ENCODE measurements at regions not wholly inside any gene's neighbourhood (a gene's known extent, or its start where the extent isn't known, plus 50 kb on each side); places are given as distances from the start of the nearest gene placed in this dataset.
"Not testable (repeated sequence)": the region's sequence is repeated elsewhere in the genome, so short reads cannot be mapped to it uniquely, and the experiment has no call there.

- DNase-seq (ENCODE audit: low spot score in 2 of 2) (no peak), ATAC-seq (ENCODE audit: low read depth) (no peak)
- H3K9me3 Mint-ChIP-seq: peaks cover 2% of the 10 kb centered on the region
- H3K27ac Mint-ChIP-seq: no peak overlapping the region
- no peaks in the 10 kb centered on the region for H3K4me1 Mint-ChIP-seq
- H3K4me3 Mint-ChIP-seq: no peak overlapping the region
- no peaks in the 10 kb centered on the region for H3K36me3 Mint-ChIP-seq
- H3K27me3 Mint-ChIP-seq: peaks cover 6% of the 10 kb centered on the region
Measured at GRCh38 chr22:49007013-49007653, 820.5 kb downstream of the BRD1 start.

DNA sequence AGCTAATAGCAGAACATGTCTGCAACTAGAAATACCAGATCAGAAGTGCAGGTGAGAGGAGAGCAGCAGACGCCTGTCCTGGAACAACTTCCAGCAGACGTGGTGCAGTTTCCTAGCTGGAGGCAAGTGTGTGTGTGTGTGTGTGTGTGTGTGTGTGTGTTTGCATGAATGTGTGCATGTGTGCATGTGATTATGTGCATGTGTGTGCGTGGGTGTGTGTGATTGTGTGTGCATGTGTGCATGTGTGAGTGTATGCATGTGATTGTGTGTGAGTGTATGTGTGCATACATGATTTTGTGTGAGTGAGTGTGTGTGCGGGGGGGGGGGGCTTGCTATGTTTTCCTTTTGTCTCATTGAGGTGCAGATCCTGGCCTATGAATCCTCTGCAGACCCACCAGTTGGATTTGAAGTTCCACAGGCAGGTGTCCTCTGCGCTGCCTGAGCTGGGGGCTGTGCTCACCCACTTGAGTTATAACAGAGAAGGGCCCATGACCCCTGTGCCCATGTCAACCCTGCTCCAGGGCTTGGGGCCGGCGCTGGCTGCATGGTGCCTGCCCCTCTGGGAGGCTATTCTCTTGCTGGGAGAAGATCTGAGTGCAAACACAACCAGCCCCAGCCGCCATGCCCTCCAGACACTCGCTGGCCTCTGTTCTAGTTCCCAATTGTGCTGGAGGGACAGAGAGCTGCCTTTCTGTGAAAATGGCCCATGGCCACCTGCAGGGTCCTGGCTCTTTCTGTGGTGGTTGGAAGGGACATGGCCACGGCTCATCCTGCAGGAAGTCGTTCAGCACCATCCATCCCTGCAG lies 821.3 kb downstream of the BRD1 start:
- Mint-ChIP-seq H3K27ac (no peak overlapping the region), H3K27me3 (peaks cover 3% of the 10 kb centered on the region), H3K36me3 (no peaks in the 10 kb centered on the region), H3K9me3 (peaks cover 6% of the 10 kb centered on the region), H3K4me3 (no peak overlapping the region), H3K4me1 (no peaks in the 10 kb centered on the region)
- DNase-seq (ENCODE audit: low spot score in 2 of 2): no peak
- ATAC-seq (ENCODE audit: low read depth): no peak

GRCh38 chr22:49005557-49005956 lies 822.1 kb downstream of the BRD1 start:
- no peak overlapping the region for H3K4me3 Mint-ChIP-seq
- H3K4me1 Mint-ChIP-seq: no peaks in the 10 kb centered on the region
- no peak overlapping the region for H3K27ac Mint-ChIP-seq
- no peak for ATAC-seq (ENCODE audit: low read depth)
- no peak for DNase-seq (ENCODE audit: low spot score in 2 of 2)
- peaks cover 3% of the 10 kb centered on the region for H3K27me3 Mint-ChIP-seq
- H3K36me3 Mint-ChIP-seq: no peaks in the 10 kb centered on the region
- peaks cover 10% of the 10 kb centered on the region for H3K9me3 Mint-ChIP-seq

- H3K27ac Mint-ChIP-seq: no peak overlapping the region
- no peak for ATAC-seq (ENCODE audit: low read depth)
- DNase-seq (ENCODE audit: low spot score in 2 of 2): no peak
- H3K9me3 Mint-ChIP-seq: peaks cover 12% of the 10 kb centered on the region
- H3K27me3 Mint-ChIP-seq: peaks cover 3% of the 10 kb centered on the region
- no peak overlapping the region for H3K4me3 Mint-ChIP-seq
- H3K36me3 Mint-ChIP-seq: no peaks in the 10 kb centered on the region
- H3K4me1 Mint-ChIP-seq: no peaks in the 10 kb centered on the region
Measured at GRCh38 chr22:49004484-49005399, 822.9 kb downstream of the BRD1 start.

DNA sequence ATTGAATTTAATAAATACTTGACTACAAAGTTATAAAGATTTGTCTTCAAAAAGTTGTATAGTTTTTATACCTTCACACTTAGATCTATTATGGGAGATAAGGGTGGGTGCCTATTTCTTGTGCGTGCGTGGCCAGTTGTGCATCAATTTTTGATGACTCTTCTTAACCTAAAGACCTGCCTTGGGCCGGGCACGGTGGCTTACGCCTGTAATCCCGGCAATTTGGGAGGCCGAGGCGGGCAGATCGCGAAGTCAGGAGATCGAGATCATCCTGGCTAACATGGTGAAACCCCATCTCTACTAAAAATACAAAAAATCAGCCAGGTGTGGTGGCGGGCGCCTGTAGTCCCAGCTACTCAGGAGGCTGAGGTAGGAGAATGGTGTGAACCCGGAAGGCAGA lies 830.1 kb downstream of the BRD1 start:
- not testable (repeated sequence) for ATAC-seq (ENCODE audit: low read depth); H3K36me3 Mint-ChIP-seq

GRCh38 chr22:48993655-48994054 lies 834.0 kb downstream of the BRD1 start:
- Mint-ChIP-seq H3K27me3 (peaks cover 6% of the 10 kb centered on the region), H3K4me3 (no peak overlapping the region), H3K27ac (no peak overlapping the region), H3K36me3 (no peaks in the 10 kb centered on the region), H3K4me1 (no peaks in the 10 kb centered on the region), H3K9me3 (peaks cover 13% of the 10 kb centered on the region)
- DNase-seq (ENCODE audit: low spot score in 2 of 2) (no peak), ATAC-seq (ENCODE audit: low read depth) (no peak)

More for the DNA sequence above, 830.1 kb downstream of the BRD1 start:
- DNase-seq (ENCODE audit: low spot score in 2 of 2); H3K4me3 Mint-ChIP-seq; H3K4me1 Mint-ChIP-seq; H3K27ac Mint-ChIP-seq; H3K27me3 Mint-ChIP-seq: not testable (repeated sequence)
- peaks cover 17% of the 10 kb centered on the region for H3K9me3 Mint-ChIP-seq

DNA sequence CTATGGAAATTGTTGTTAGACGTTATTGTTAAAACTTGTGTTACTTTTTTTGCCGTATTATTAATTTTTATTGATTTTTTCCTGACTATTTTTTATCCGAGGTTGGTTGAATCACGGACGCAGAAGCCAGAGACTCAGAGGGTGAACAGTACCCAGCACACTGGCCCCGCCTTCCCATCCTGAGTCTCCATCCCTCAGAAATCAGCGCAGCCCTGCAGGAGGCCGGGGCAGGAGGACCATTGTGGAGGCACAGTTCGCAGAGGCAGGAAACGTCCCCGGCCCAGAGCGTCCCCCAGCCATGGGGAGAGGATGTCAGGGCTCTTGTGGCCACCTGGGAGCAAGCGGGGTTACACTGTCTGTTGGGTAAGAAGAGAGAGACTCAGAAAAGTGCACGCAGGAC lies 843.0 kb downstream of the BRD1 start:
- H3K4me3 Mint-ChIP-seq: no peak overlapping the region
- H3K27me3 Mint-ChIP-seq: peaks cover 7% of the 10 kb centered on the region
- H3K9me3 Mint-ChIP-seq: peaks cover 6% of the 10 kb centered on the region
- peaks cover 4% of the 10 kb centered on the region for H3K4me1 Mint-ChIP-seq
- no peak for ATAC-seq (ENCODE audit: low read depth)
- no peak for DNase-seq (ENCODE audit: low spot score in 2 of 2)
- H3K36me3 Mint-ChIP-seq: no peaks in the 10 kb centered on the region
- H3K27ac Mint-ChIP-seq: no peak overlapping the region

DNA sequence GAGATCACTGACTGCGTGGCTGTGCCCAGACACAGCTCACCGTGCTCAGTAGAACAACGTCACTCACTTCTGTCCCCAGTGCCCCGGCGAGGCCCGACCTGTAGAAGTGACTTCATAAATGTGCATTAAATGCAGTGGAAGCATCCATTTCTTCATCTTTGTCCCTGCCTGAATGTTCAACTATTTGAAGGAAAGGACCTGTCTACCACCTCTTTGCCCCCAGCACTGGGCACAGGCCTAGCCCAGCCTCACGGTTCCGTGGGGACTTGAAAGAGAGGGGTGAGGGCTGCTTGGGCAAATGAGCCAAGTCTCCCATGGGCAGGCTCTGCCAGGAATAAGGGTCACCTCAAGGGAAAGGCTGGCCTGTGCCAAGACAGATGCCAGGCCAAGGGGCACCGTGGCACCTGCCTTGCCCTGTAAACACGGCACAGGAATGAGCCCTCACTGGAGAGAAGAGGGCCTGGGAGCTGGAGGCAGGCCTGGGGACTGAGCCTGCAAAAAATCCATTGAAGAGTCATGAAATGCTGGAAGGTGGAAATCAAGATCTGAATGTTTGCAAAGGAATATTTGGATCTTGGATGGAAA lies 845.3 kb downstream of the BRD1 start:
- ATAC-seq (ENCODE audit: low read depth): no peak
- Mint-ChIP-seq H3K9me3 (peaks cover 9% of the 10 kb centered on the region), H3K4me3 (no peak overlapping the region), H3K27ac (no peak overlapping the region), H3K36me3 (no peaks in the 10 kb centered on the region), H3K4me1 (peaks cover 4% of the 10 kb centered on the region), H3K27me3 (peaks cover 7% of the 10 kb centered on the region)
- DNase-seq (ENCODE audit: low spot score in 2 of 2): no peak

DNA sequence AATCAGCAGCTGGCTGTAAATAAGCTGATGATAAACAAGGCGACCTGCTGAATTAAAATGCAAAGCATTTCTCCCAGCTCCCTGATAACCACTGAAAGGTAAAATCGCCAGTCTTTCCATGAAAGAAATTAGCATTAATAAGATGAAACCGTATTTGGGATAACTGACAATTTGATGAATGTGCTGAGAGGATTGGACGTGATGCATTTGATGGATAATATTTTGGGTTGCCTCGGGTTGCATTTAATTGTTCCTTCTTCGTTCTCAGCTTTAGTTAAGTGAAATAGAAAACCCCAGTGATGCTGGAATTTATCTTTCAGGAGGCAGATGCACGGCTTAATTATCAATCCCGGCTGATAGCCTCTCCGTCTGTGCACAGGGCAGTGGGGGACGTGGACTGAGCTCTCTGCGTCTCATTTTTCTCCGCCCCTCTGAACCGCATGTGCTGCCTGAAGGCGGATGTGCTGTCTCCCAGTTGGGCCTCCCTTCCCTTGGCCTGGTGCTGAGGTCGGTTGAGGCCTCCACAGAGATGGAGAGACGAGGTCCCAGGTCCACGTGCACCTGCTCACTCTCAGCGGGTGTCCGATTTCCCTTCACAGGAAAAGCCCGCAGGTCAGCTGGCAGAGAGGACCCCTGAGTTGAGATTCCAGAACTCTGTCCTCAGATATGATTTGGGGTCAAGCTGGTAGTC lies 846.2 kb downstream of the BRD1 start:
- ATAC-seq (ENCODE audit: low read depth) (no peak), DNase-seq (ENCODE audit: low spot score in 2 of 2) (no peak)
- Mint-ChIP-seq H3K4me1 (peaks cover 4% of the 10 kb centered on the region), H3K27ac (no peak overlapping the region), H3K4me3 (no peak overlapping the region), H3K36me3 (no peaks in the 10 kb centered on the region), H3K9me3 (peaks cover 9% of the 10 kb centered on the region), H3K27me3 (peaks cover 7% of the 10 kb centered on the region)

GRCh38 chr22:48980918-48981317 lies 846.8 kb downstream of the BRD1 start:
- peaks cover 4% of the 10 kb centered on the region for H3K4me1 Mint-ChIP-seq
- H3K9me3 Mint-ChIP-seq: peaks cover 9% of the 10 kb centered on the region
- no peak overlapping the region for H3K27ac Mint-ChIP-seq
- ATAC-seq (ENCODE audit: low read depth) (no peak), DNase-seq (ENCODE audit: low spot score in 2 of 2) (no peak)
- H3K36me3 Mint-ChIP-seq: no peaks in the 10 kb centered on the region
- H3K27me3 Mint-ChIP-seq: peaks cover 7% of the 10 kb centered on the region
- no peak overlapping the region for H3K4me3 Mint-ChIP-seq

DNA sequence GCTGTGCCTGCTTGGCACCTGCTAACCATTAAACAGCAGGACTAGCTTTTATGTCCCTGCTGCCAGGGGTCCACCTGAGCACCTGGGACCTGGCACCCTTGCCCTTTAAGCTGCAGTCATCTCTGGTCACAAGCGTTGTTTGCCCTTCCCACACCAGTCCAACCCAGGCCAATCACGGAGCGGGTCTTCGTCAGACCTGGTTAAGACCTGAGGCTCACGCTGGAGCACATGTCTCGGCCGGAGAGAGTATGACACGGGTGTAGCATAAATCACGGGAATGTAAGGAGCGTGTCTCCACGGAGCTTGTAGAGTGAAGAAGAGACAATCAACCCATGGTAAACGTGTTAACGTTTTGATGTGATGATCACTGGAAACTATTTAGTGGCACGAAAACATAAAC lies 847.3 kb downstream of the BRD1 start:
- Mint-ChIP-seq H3K27me3 (peaks cover 6% of the 10 kb centered on the region), H3K4me1 (peaks cover 4% of the 10 kb centered on the region), H3K4me3 (no peak overlapping the region), H3K27ac (no peak overlapping the region), H3K9me3 (peaks cover 8% of the 10 kb centered on the region), H3K36me3 (no peaks in the 10 kb centered on the region)
- ATAC-seq (ENCODE audit: low read depth) (no peak), DNase-seq (ENCODE audit: low spot score in 2 of 2) (no peak)

DNA sequence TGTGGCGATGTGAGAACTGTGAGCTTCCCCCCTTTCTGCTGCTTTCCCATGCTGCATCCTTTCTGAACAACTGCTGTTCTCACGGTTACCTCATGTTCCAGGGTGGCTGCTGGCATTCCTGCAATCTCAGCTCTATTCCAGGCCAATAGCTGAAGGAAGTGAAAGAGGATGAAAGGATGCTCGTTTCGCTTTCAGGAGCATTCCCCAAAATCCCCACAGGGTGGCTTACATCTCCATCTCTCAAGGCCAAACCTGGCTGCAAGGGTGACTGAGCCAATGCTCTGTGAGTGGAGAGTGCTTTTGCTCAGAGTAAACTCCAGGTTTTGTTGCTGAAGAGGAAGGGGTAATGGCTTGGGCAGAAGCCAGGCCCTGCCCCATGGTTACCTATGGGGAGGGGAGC lies 848.2 kb downstream of the BRD1 start:
- Mint-ChIP-seq H3K9me3 (peaks cover 3% of the 10 kb centered on the region), H3K4me1 (no peaks in the 10 kb centered on the region), H3K36me3 (no peaks in the 10 kb centered on the region), H3K4me3 (no peak overlapping the region), H3K27me3 (peaks cover 2% of the 10 kb centered on the region), H3K27ac (no peak overlapping the region)
- ATAC-seq (ENCODE audit: low read depth) (no peak), DNase-seq (ENCODE audit: low spot score in 2 of 2) (no peak)
